IPS-15b (cell line): ENCODE measurements at regions not wholly inside any gene's neighbourhood (a gene's known extent, or its start where the extent isn't known, plus 50 kb on each side); places are given as distances from the start of the nearest gene placed in this dataset.

Experiments used
- H3K27me3 ChIP-seq: one replicate; pipeline ENCODE4 v1.6.1; 2013; ENCODE audit warnings: low read length; ENCODE audit not compliant: control insufficient read depth, insufficient read depth
- H3K36me3 ChIP-seq: one replicate; pipeline ENCODE4 v1.6.1; 2013; ENCODE audit warnings: low read length; ENCODE audit not compliant: control insufficient read depth, insufficient read depth
- H3K4me1 ChIP-seq: one replicate; pipeline ENCODE4 v1.6.1; 2013; ENCODE audit warnings: mild to moderate bottlenecking, low read length; ENCODE audit not compliant: control insufficient read depth, insufficient read depth
- H3K4me3 ChIP-seq: one replicate; pipeline ENCODE4 v1.5.1; 2013; ENCODE audit warnings: low read depth, low read length
- H3K9ac ChIP-seq: one replicate; pipeline ENCODE4 v1.6.1; 2013; ENCODE audit warnings: low read depth, mild to moderate bottlenecking, low read length
- H3K9me3 ChIP-seq: one replicate; pipeline ENCODE4 v1.6.1; 2013; ENCODE audit warnings: mild to moderate bottlenecking, low read length; ENCODE audit not compliant: control insufficient read depth, insufficient read depth

DNA sequence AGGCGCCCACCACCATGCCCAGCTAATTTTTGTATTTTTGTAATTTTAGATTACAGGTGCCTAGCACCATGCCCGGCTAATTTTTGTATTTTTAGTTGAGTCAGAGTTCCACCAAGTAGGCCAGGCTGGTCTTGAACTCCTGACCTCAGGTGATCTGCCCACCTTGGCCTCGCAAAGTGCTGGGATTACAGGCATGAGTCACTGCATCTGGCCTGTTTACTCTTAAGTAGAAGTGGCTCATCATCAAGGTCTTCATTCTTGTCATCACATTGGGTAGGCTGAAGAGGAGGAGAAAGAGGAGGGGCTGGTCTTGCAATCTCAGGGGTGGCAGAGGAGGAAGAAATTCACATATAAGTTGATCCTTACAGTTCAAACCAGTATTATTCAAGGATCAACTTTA lies 152.4 kb upstream of the ATP2B1 start:
- peaks cover 11% of the 10 kb centered on the region for H3K4me1 ChIP-seq
- no peak overlapping the region for H3K4me3 ChIP-seq
- H3K36me3 ChIP-seq: no peaks in the 10 kb centered on the region
- no peaks in the 10 kb centered on the region for H3K9me3 ChIP-seq
- H3K9ac ChIP-seq: no peak overlapping the region
- peaks cover 16% of the 10 kb centered on the region for H3K27me3 ChIP-seq

DNA sequence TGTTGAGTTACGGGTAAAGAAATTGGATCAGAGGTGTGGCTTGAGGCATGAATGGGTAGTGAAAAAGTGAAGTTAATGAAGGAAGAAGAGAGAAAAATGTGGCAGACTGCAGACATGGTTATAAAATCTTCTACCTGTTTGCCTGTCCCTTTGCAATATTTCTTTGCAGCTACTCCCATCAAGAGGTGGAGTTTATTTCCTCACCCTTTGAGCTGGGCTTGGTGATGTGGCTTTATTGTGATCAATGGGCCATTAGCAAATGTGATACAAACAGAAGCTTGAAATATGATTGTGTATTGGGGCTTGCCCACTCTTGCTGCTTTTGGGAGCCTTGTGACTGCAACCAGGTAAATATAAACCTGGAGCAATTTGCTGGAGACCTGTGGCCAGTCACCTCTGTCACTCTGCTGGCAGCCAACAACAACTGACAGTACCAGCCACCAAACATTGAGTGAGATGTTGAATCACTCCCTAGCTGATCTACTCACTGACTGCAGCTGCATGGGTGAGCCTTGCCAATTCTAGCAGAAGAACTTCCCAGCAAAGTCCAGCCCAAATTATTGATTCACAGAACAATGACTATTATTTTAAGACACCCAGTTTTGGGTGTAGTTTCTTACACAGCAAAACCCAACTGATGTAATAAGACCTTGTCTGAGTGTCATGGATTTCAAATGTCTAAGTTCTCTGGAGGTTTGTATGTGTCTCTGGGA lies 151.0 kb upstream of the ATP2B1 start:
- Histone ChIP-seq H3K9ac (no peak overlapping the region), H3K27me3 (peaks cover 6% of the 10 kb centered on the region), H3K4me1 (peaks cover 11% of the 10 kb centered on the region), H3K4me3 (no peak overlapping the region), H3K36me3 (no peaks in the 10 kb centered on the region), H3K9me3 (no peaks in the 10 kb centered on the region)

DNA sequence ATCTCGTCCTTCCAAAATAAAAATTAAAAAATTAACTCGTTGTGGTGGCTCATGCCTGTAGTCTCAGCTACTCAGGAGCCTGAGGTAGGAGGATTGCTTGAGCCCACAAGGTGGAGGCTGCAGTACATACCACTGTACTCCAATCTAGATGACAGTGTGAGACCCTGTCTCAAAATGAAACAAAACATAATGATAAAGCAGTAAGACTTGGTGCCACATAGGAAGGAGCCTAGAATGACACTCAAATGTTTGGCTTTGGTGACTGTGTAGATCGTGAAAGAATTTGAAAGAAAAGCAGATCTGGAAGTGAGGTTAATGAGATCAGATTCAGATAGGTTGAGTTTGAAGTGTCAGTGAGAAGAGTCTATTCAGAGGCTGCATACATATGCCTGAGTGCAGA lies 150.1 kb upstream of the ATP2B1 start:
- Histone ChIP-seq H3K4me1 (peaks cover 6% of the 10 kb centered on the region), H3K9me3 (no peaks in the 10 kb centered on the region), H3K4me3 (no peak overlapping the region), H3K27me3 (peaks cover 6% of the 10 kb centered on the region), H3K36me3 (no peaks in the 10 kb centered on the region), H3K9ac (no peak overlapping the region)

DNA sequence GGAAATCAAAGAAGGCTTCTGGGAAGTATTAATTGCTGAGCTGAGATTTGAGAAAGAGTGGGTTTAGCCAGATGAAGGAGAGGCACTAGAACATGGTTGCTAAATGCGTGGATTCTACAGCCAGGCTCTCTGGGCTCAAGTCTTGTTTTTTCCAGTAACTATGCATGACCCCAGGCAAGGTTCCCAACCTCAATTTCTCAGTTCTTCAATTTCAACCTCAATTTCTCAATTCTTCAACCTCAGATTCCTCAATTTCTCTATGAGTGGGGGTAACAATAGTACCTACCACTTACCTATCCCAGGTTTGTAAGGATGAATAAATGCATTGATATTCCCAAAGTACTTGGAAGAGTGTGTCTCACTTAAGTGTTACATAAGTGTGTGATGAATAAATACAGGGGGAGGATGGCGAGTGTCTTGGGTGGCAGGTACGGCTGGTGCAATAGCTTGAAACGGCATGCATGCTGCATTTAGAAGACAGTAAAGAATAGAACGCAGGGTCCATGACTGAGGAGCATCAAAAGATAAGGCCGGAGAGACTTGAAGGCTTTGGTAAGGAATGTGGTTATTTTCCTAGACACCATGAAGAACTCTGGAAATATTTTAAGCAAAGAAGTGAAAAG lies 149.1 kb upstream of the ATP2B1 start:
- H3K4me3 ChIP-seq: no peak overlapping the region
- H3K27me3 ChIP-seq: peaks cover 6% of the 10 kb centered on the region
- H3K36me3 ChIP-seq: no peaks in the 10 kb centered on the region
- H3K9ac ChIP-seq: no peak overlapping the region
- no peaks in the 10 kb centered on the region for H3K9me3 ChIP-seq
- no peaks in the 10 kb centered on the region for H3K4me1 ChIP-seq

DNA sequence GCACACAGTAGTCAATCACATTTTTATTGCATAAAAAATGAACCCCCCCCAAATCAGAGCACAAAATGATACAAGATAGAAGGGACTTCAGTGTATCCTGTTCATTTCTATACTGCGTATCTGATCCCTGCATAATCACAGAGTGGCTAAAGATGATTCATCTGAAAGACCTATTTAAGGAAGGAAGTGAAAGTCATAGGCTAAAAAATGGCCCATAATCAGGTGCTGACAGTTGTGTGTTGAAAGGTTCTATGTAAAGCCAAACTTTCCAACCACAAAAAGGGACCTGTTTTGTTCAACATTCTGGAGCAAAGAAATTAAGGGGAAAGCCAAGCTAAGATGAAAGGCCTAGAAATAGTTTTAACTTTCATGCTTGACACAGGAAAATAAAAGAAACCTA lies 147.8 kb upstream of the ATP2B1 start:
- Histone ChIP-seq H3K4me3 (no peak overlapping the region), H3K9ac (no peak overlapping the region), H3K36me3 (no peaks in the 10 kb centered on the region), H3K4me1 (no peaks in the 10 kb centered on the region), H3K27me3 (peaks cover 2% of the 10 kb centered on the region), H3K9me3 (no peaks in the 10 kb centered on the region)

DNA sequence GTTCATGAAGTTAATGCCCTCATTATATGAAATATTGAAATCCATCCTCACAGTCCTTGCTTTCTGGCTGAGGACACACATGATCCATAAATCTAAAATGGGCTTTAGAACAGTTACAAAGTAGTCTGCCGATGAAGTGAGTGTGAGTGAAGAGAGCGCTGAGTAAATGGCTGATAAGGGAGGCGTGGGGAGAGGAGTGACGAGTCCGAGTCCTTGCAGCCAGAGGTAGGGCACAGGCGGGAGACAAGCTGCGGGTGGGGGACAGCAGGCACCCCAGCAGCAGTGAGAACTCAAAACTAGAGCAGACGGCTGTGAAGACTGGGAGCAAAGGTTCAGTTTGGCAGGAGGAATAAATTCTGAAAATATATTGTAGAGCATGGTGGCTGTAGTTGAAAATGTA lies 140.1 kb upstream of the ATP2B1 start:
- Histone ChIP-seq H3K36me3 (no peaks in the 10 kb centered on the region), H3K4me3 (no peak overlapping the region), H3K27me3 (no peaks in the 10 kb centered on the region), H3K4me1 (no peaks in the 10 kb centered on the region), H3K9ac (no peak overlapping the region), H3K9me3 (no peaks in the 10 kb centered on the region)

DNA sequence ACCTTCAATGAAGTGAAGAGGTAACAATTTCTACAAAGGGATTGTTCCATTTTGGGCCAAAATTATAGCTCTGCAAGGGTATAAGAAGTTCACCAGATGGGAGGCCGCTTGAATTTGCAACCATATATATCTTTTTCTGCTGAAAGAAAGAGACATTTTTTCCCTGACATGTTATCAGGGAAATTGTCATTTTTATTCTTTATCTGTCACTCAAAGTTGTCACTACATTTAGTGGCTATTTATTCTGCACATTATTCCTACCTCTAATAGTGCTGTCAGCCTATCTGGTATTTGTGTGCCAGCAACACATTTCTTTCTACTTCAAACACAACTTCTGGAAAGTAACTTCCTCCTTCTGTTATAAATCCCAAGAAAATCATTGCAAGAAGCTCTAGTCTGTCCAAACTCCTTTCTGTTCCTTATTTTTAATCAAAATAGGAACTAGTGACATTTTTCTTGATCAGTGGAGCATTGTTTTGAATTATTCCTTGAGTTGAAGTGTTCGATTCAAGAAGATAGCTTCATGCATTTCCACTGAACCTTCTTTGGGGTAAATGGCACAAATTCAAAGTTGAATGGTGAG lies 137.9 kb upstream of the ATP2B1 start:
- Histone ChIP-seq H3K4me3 (no peak overlapping the region), H3K36me3 (no peaks in the 10 kb centered on the region), H3K9me3 (no peaks in the 10 kb centered on the region), H3K4me1 (no peaks in the 10 kb centered on the region), H3K27me3 (no peaks in the 10 kb centered on the region), H3K9ac (no peak overlapping the region)

DNA sequence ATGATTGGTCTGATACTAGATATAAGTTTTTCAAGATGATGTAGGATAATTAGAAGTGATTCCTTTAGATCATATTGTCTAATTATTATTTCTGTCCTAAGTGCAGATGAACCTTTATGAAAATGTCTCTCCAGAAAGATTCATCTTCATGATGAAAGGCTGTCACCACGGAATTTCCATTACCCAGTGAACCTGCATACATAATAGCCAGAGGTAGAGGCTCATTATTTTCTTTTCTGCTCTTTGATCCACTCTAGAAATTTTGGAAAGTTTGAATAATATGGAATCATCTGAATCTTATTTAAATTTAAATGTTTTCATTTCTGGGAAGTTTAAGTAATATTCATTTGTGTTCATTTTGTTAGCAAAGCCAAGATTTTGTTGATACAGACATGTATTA lies 137.1 kb upstream of the ATP2B1 start:
- Histone ChIP-seq H3K4me3 (no peak overlapping the region), H3K9me3 (no peaks in the 10 kb centered on the region)

DNA sequence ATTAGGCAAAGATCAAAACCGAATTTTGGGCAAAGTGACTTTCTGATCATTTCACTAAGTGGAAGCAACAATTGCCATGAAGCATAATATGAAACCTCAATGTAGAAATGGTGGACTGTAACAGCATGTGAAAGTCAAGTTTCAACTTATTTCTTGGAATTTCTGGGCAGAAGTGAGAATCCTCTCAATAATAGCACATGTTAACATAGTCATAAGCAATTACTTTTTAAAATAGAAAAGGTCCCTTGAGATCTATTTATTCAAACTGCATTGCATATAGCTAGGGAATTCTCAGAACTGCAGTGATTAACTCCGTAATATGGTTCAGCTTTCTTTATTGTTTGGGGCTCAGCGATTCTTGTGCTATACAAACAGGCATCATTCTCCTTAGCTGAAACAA lies 136.7 kb upstream of the ATP2B1 start:
- Histone ChIP-seq H3K9me3 (no peaks in the 10 kb centered on the region), H3K9ac (no peak overlapping the region), H3K4me3 (no peak overlapping the region), H3K27me3 (no peaks in the 10 kb centered on the region), H3K4me1 (no peaks in the 10 kb centered on the region), H3K36me3 (no peaks in the 10 kb centered on the region)

More for the DNA sequence above, 137.1 kb upstream of the ATP2B1 start:
- Histone ChIP-seq H3K9ac (no peak overlapping the region), H3K27me3 (no peaks in the 10 kb centered on the region), H3K4me1 (no peaks in the 10 kb centered on the region), H3K36me3 (no peaks in the 10 kb centered on the region)

DNA sequence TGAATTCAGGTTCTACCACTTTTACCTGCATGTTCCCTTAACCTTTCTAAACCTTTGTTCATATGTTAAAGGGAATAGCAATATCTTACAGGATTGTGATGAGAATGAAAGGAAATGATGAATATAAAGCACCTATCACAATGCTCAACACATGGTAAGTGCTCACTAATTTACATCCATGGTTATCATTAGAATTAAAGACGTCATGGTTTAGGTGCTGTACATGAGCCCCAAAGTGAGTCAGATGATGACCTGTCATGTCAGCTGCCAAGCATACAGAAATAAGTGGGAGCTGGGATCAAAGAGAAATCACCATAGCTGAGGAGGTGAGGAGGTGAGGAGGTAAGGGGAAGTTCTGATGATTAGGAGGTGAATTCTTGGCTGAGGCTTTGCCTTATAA lies 135.9 kb upstream of the ATP2B1 start:
- no peaks in the 10 kb centered on the region for H3K36me3 ChIP-seq
- no peaks in the 10 kb centered on the region for H3K4me1 ChIP-seq
- no peak overlapping the region for H3K9ac ChIP-seq
- H3K9me3 ChIP-seq: no peaks in the 10 kb centered on the region
- no peak overlapping the region for H3K4me3 ChIP-seq
- H3K27me3 ChIP-seq: no peaks in the 10 kb centered on the region

DNA sequence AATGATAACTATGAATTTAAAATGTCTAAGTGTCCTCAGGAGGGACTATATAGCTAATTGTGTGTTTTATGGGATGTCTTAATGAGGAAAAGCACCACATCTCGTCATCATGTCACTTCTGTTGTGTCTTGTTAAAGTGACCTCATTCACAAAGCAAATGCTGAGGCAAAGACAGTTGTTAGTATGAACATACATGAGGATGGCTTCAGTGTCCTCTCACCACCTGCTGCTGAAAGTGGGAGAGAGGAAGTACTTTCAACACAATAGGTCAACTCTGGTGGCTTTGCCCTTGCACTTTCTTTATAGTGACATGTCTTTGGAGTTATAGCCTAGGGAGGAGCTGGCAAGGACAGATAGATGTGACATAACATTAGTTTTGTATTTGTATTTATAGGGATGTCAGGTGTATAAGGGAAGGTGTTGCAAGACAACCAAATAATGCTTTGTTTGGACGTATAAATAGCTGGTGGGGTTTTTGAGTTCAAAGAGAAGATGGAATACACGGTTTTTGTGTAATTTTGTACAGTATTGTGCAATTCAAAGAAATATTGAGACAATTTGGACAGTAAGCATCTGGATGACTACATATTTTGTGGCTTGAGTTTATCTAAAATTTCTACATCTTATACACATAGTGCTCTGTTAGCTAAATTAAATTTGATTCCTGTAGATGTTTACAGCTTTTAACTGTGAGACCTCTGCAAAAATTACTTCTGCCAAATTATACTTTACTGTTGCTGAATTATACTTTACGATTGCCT lies 131.7 kb upstream of the ATP2B1 start:
- Histone ChIP-seq H3K4me1 (no peaks in the 10 kb centered on the region), H3K4me3 (no peak overlapping the region), H3K9me3 (no peaks in the 10 kb centered on the region), H3K27me3 (no peaks in the 10 kb centered on the region), H3K36me3 (no peaks in the 10 kb centered on the region), H3K9ac (no peak overlapping the region)
